Stimulated activated CD4-positive, alpha-beta T cell treated with anti-CD3 and anti-CD28 coated beads, TNF-alpha, amount 100 ng/mL, for 4 hours (primary cell): ENCODE measurements at regions not wholly inside any gene's neighbourhood (a gene's known extent, or its start where the extent isn't known, plus 50 kb on each side); places are given as distances from the start of the nearest gene placed in this dataset.
"Not testable (repeated sequence)": the region's sequence is repeated elsewhere in the genome, so short reads cannot be mapped to it uniquely, and the experiment has no call there.

Experiments used
- DNase-seq, 3 experiments: peaks; one replicate each; pipeline ENCODE4 v3.0.0-alpha.2; 2020; ENCODE audit warnings: low read depth in 3 of 3

GRCh38 chr13:34360702-34361101, 542.8 kb downstream of the RFC3 start:
- no peak for DNase-seq

GRCh38 chr13:34361560-34361959, 543.6 kb downstream of the RFC3 start:
- DNase-seq, result no peak

- no peak for DNase-seq
These were observed 545.3 kb downstream of the RFC3 start for GRCh38 chr13:34363266-34363665.

GRCh38 chr13:34364633-34365032, 546.7 kb downstream of the RFC3 start:
- DNase-seq, result no peak

GRCh38 chr13:34369931-34370330, 552.0 kb downstream of the RFC3 start:
- DNase-seq, result no peak

- DNase-seq, result no peak
These were observed 553.2 kb downstream of the RFC3 start for GRCh38 chr13:34371108-34371507.

GRCh38 chr13:34371645-34372395, 553.9 kb downstream of the RFC3 start:
- DNase-seq, result no peak

- DNase-seq, result no peak
These were observed 554.6 kb downstream of the RFC3 start for GRCh38 chr13:34372581-34372980.

- DNase-seq, result no peak
These were observed 558.5 kb downstream of the RFC3 start for GRCh38 chr13:34376483-34376882.

- no peak for DNase-seq
These were observed 560.8 kb upstream of the NBEA start for GRCh38 chr13:34381228-34381627.

- no peak for DNase-seq
These were observed 558.3 kb upstream of the NBEA start for GRCh38 chr13:34383728-34384127.

GRCh38 chr13:34386229-34386628, 555.8 kb upstream of the NBEA start:
- DNase-seq, result not testable (repeated sequence)

GRCh38 chr13:34391076-34391475, 551.0 kb upstream of the NBEA start:
- no peak for DNase-seq

- no peak for DNase-seq
These were observed 540.4 kb upstream of the NBEA start for GRCh38 chr13:34401696-34402095.

GRCh38 chr13:34405410-34406181, 536.5 kb upstream of the NBEA start:
- DNase-seq, result no peak

GRCh38 chr13:34408640-34409039, 533.4 kb upstream of the NBEA start:
- no peak for DNase-seq

- no peak for DNase-seq
These were observed 532.4 kb upstream of the NBEA start for GRCh38 chr13:34409496-34410182.

- no peak for DNase-seq
These were observed 531.4 kb upstream of the NBEA start for GRCh38 chr13:34410678-34411077.

- DNase-seq, result no peak
These were observed 530.9 kb upstream of the NBEA start for GRCh38 chr13:34411177-34411576.

- no peak for DNase-seq
These were observed 530.2 kb upstream of the NBEA start for GRCh38 chr13:34411894-34412293.

- DNase-seq, result no peak
These were observed 529.8 kb upstream of the NBEA start for GRCh38 chr13:34412295-34412694.

- no peak for DNase-seq
These were observed 529.2 kb upstream of the NBEA start for GRCh38 chr13:34412817-34413375.
